K562 (cell line): ENCODE measurements at regions not wholly inside any gene's neighbourhood (a gene's known extent, or its start where the extent isn't known, plus 50 kb on each side); places are given as distances from the start of the nearest gene placed in this dataset.
A peak's percentile ranks its signal among the peaks of the same experiment; 100 is the strongest.

ENCODE experiments used
- ATAC-seq: fragments of 200-7000 bp; cut with Tn5 transposase; 3 replicates; pipeline ENCODE4 v1.9.1; 2020; ENCODE audit warnings: moderate library complexity
- BruUV-seq: library from RNA; stranded (reverse); fragments of 400-500 nt; replicated peaks from 2 replicates; lab custom pipeline; 2021; lab: Mats Ljungman, UMichigan
- CTCF ChIA-PET: fragments of 300-600 bp; formaldehyde crosslinking; extraction: SDS; loops from one replicate; lab custom pipeline; 2021; ENCODE audit warnings: low intra/inter-chr PET ratio; lab: Yijun Ruan, JAX
- POLR2A ChIA-PET: fragments of 300-600, 350-650 bp; sonication (Branson Sonifier 250); formaldehyde crosslinking; extraction: SDS; loops from one replicate; lab custom pipeline; 2021; ENCODE audit warnings: antibody characterized with exemption, inconsistent platforms; lab: Yijun Ruan, JAX
- DNase-seq, 4 experiments: peaks; one replicate each; pipeline versions ENCODE4 v3.0.0 to v3.0.0-alpha.2; 2011 to 2018; ENCODE audit warnings: low spot score in 3 of 4, mixed read lengths in 3 of 4; ENCODE audit errors: extremely low read depth in 1 of 4
- FAIRE-seq: peaks from 2 replicates; lab custom pipeline; 2011; peaks lifted over from hg19 to GRCh38; lab: Jason Lieb, UNC
- H2AFZ ChIP-seq: 2 replicates; pipeline ENCODE4 v1.6.0; 2011; ENCODE audit warnings: low read depth, low read length, control low read depth, inconsistent platforms
- H3K27ac ChIP-seq: fragments of 200-600 bp; 3 replicates; pipeline ENCODE4 v1.8.0; 2011; ENCODE audit warnings: low read depth, mild to moderate bottlenecking, control low read depth, inconsistent platforms, low read length, moderate library complexity, mixed read lengths; ENCODE audit errors: extremely low read depth
- H3K27me3 ChIP-seq, 2 experiments: fragments of 300-600 bp in 1 of 2; 2 replicates in 1 of 2; 3 replicates in 1 of 2; pipeline versions ENCODE4 v1.6.0 to v1.8.0; 2011; ENCODE audit warnings: inconsistent platforms in 2 of 2, low read length in 2 of 2, mild to moderate bottlenecking in 1 of 2, mixed read lengths in 1 of 2, moderate library complexity in 1 of 2; ENCODE audit not compliant: control insufficient read depth in 2 of 2, insufficient read depth in 2 of 2
- H3K36me3 ChIP-seq: fragments of 300-600 bp; 3 replicates; pipeline ENCODE4 v1.8.0; 2011; ENCODE audit warnings: mild to moderate bottlenecking, low read length, inconsistent platforms; ENCODE audit not compliant: control insufficient read depth, insufficient read depth
- H3K4me1 ChIP-seq, 2 experiments: fragments of 200-600 bp in 1 of 2; replicated peaks in 1 of 2; 2 replicates in 1 of 2; 3 replicates in 1 of 2; pipeline versions ENCODE4 v1.5.1 to v1.8.0; 2011; ENCODE audit warnings: inconsistent platforms in 2 of 2, low read length in 2 of 2, mild to moderate bottlenecking in 1 of 2, mixed read lengths in 1 of 2, moderate library complexity in 1 of 2; ENCODE audit not compliant: control insufficient read depth in 2 of 2, insufficient read depth in 2 of 2
- H3K4me2 ChIP-seq: 2 replicates; pipeline ENCODE4 v1.6.1; 2011; ENCODE audit warnings: low read length, control low read depth, inconsistent platforms, mixed read lengths; ENCODE audit not compliant: insufficient read depth
- H3K4me3 ChIP-seq: fragments of 200-600 bp; sonication (generic), shearing (Covaris generic); 2 replicates; pipeline ENCODE4 v1.5.1; 2016; ENCODE audit warnings: control low read depth, inconsistent platforms
- H3K79me2 ChIP-seq: fragments of 200-600 bp; 3 replicates; pipeline ENCODE4 v1.8.0; 2011; ENCODE audit warnings: low read length, inconsistent platforms; ENCODE audit not compliant: control insufficient read depth, insufficient read depth
- H3K9ac ChIP-seq, 2 experiments: 2 replicates each; pipeline versions ENCODE4 v1.6.0 to v1.6.1; 2011; ENCODE audit warnings: low read depth in 2 of 2, low read length in 2 of 2, control low read depth in 1 of 2, inconsistent platforms in 1 of 2, mild to moderate bottlenecking in 1 of 2, mixed read lengths in 1 of 2; ENCODE audit not compliant: insufficient read depth in 1 of 2
- H3K9me1 ChIP-seq: one replicate; pipeline ENCODE4 v1.6.0; 2011; ENCODE audit warnings: inconsistent platforms, mild to moderate bottlenecking, low read length, moderate library complexity; ENCODE audit not compliant: control insufficient read depth, insufficient read depth
- H3K9me3 ChIP-seq: replicated peaks from 2 replicates; pipeline ENCODE4 v1.5.1; 2011; ENCODE audit warnings: low read depth, low read length, inconsistent platforms; ENCODE audit not compliant: control insufficient read depth, insufficient read depth
- H4K20me1 ChIP-seq: replicated peaks from 2 replicates; pipeline ENCODE4 v1.6.1; 2011; ENCODE audit warnings: low read length, inconsistent platforms, mixed read lengths; ENCODE audit not compliant: control insufficient read depth, insufficient read depth
- CEBPG ChIP-seq, 3 experiments: fragments of 200-800 bp in 1 of 3; sonication (Bioruptor generic) in 1 of 3; sonication (generic) in 1 of 3; formaldehyde crosslinking in 1 of 3; IDR thresholded peaks in 2 of 3; conservative IDR thresholded peaks in 1 of 3; 2 replicates each; pipeline versions ENCODE4 v1.6.1 to v1.8.0; 2016 to 2022; ENCODE audit warnings: missing compliant biosample characterization in 2 of 3, missing genetic modification characterization in 2 of 3, mild to moderate bottlenecking in 1 of 3, missing genetic modification reagents in 1 of 3
- DLX4 ChIP-seq: fragments of 250-450 bp; sonication (Bioruptor Pico); IDR thresholded peaks from 2 replicates; pipeline ENCODE4 v1.6.1; 2021; ENCODE audit warnings: mild to moderate bottlenecking
- FOXA3 ChIP-seq, 2 experiments: fragments of 450-650 bp in 1 of 2; sonication (generic) in 1 of 2; formaldehyde crosslinking; IDR thresholded peaks in 1 of 2; conservative IDR thresholded peaks in 1 of 2; 2 replicates each; pipeline versions ENCODE4 v1.4.0 to v1.8.0; 2020 to 2022; ENCODE audit warnings: mild to moderate bottlenecking in 2 of 2, missing genetic modification reagents in 1 of 2
- HNRNPL ChIP-seq: fragments of 200-400 bp; formaldehyde crosslinking; IDR thresholded peaks from 2 replicates; pipeline ENCODE4 v1.6.1; 2017; ENCODE audit warnings: low read depth, mild to moderate bottlenecking, low read length
- NRF1 ChIP-seq, 2 experiments: fragments of 450-650 bp; IDR thresholded peaks in 1 of 2; conservative IDR thresholded peaks in 1 of 2; 2 replicates each; pipeline ENCODE4 v1.6.1; 2014; ENCODE audit warnings: mild to moderate bottlenecking in 2 of 2
- SNIP1 ChIP-seq: fragments of 450-650 bp; IDR thresholded peaks from 2 replicates; pipeline ENCODE4 v1.7.1; 2017; ENCODE audit warnings: low read depth, mild to moderate bottlenecking
- SP2 ChIP-seq: IDR thresholded peaks from 2 replicates; pipeline ENCODE4 v1.6.1; 2011; ENCODE audit warnings: mild to moderate bottlenecking, low read depth, low read length, moderate library complexity; ENCODE audit not compliant: poor library complexity, severe bottlenecking; ENCODE audit errors: extremely low read depth
- WGBS: fragments of 100-300 bp; shearing (Covaris generic); methylation state at CpG from one replicate; pipeline ENCODE4 v1.1.6; 2016; ENCODE audit warnings: low coverage, mixed read lengths; ENCODE audit not compliant: insufficient coverage; ENCODE audit errors: missing lambda C conversion rate; 5-methylcytosine and 5-hydroxymethylcytosine counted together
- in situ Hi-C: fragments of 300-500 bp; cut with MboI; formaldehyde crosslinking; loops from 4 replicates; pipeline ENCODE4 v1.15.0; 2018; ENCODE audit warnings: inconsistent platforms, mixed read lengths
- intact Hi-C: fragments of 100-400 bp; cut with micrococcal nuclease; formaldehyde crosslinking; loops from 2 replicates; pipeline ENCODE4 v1.14.2; 2022

- TF ChIP-seq NRF1 (conservative IDR thresholded peaks at IDR 0.05 in 1 of 2, IDR thresholded peaks at IDR 0.05 in 1 of 2) (no peak), FOXA3 (CRISPR knock-in tag; conservative IDR thresholded peaks at IDR 0.05 in 1 of 2, IDR thresholded peaks at IDR 0.05 in 1 of 2) (no peak), SNIP1 (no peak), HNRNPL (no peak), DLX4 (CRISPR knock-in tag) (no peak)
These were observed 172.5 kb downstream of the HTR1B start (continued) for GRCh38 chr6:77290798-77291197.

GRCh38 chr6:77286541-77286940, 176.8 kb downstream of the HTR1B start:
- Histone ChIP-seq H3K36me3 (no peaks in the 10 kb centered on the region), H3K9me3 (no peaks in the 10 kb centered on the region; the same call in 1 of the 2 replicates), H3K27ac (no peak overlapping the region), H3K4me2 (no peak overlapping the region), H2AFZ (no peak overlapping the region), H3K4me3 (no peak overlapping the region), H4K20me1 (no peaks in the 10 kb centered on the region), H3K9me1 (no peaks in the 10 kb centered on the region), H3K27me3 (no peaks in the 10 kb centered on the region), H3K9ac (no peak overlapping the region), H3K4me1 (no peaks in the 10 kb centered on the region), H3K79me2 (no peaks in the 10 kb centered on the region)
- FAIRE-seq (no peak), DNase-seq (no peak), ATAC-seq (no peak)
- no peak for TF ChIP-seq SP2
- TF ChIP-seq CEBPG (CRISPR knock-in tag; IDR thresholded peaks at IDR 0.05): no peak
- TF ChIP-seq CEBPG (tag; conservative IDR thresholded peaks at IDR 0.05 in 1 of 2, IDR thresholded peaks at IDR 0.05 in 1 of 2): peak in 1 of 2 experiments; percentile 56; a peak in 1 of 4 replicates
- POLR2A ChIA-PET: no interaction called here
- in situ Hi-C loops (no loop called here), intact Hi-C loops (no loop called here)
- 0% methylated on average over 3 of the region's 3 CpGs for WGBS
- CTCF ChIA-PET: no interaction called here
- BruUV-seq: no TSS peak
